Occipital lobe (tissue), 1 donor: ENCODE measurements at regions not wholly inside any gene's neighbourhood (a gene's known extent, or its start where the extent isn't known, plus 50 kb on each side); places are given as distances from the start of the nearest gene placed in this dataset.

Experiments used
- DNase-seq: peaks from one replicate; lab custom pipeline; 2025; lab: John Stamatoyannopoulos, UW

DNA sequence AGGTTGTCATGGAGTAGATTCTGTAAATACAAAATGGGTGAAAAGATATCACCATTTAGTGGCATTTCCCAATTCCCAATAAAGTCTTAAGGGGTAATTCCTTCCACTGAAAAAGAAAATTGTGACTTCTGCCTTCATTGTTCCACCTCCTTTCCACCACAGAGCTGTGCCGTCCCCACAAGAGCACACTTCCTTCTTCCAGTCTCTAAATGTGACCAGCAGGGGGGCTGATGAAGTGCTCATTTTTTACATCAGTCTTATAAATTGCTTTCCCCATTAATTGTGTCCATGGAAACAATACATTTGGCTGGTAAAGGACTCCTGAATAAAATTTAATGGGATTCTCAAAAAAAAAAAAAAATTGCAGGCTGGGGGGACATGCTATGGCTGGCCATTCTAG, 260.8 kb upstream of the PSMD7 start:
- no peak for DNase-seq

DNA sequence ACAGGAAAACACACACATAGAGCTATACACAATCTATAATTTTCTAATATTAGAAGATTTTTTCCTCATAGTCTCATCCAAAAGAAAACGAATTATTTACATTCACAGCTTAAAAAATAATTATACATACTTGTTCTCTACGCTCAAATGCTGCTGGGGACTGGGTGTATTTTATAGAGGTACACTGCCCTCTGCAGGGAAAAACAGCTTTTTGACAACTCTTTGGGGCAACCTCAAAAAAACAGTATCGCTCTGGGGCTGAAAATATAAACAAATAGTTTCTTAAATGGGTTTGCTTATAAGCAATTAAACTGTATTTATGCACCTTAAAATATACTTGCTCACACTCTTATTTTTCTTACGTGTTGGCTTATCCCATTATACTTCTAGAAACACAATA, 261.8 kb upstream of the PSMD7 start:
- DNase-seq = no peak

DNA sequence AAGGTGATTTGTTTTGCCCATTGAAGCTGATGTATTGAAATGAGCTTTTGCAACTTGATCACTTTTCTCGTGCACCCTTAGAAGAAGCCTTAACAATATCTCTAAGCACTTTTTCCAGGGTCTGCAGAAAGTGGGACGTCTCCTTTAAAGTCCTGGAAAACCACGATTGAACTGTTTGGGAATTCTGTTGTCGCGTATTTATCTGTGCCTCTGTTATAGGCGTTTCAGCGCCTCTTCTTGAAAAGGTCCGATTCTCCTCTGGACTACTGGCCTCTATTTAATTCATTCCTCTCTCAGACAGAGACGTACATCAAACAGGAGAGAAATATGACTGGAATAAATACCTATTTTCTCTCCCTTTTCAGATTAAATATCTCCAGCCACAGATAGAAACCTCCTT, 262.4 kb upstream of the PSMD7 start:
- DNase-seq = no peak

DNA sequence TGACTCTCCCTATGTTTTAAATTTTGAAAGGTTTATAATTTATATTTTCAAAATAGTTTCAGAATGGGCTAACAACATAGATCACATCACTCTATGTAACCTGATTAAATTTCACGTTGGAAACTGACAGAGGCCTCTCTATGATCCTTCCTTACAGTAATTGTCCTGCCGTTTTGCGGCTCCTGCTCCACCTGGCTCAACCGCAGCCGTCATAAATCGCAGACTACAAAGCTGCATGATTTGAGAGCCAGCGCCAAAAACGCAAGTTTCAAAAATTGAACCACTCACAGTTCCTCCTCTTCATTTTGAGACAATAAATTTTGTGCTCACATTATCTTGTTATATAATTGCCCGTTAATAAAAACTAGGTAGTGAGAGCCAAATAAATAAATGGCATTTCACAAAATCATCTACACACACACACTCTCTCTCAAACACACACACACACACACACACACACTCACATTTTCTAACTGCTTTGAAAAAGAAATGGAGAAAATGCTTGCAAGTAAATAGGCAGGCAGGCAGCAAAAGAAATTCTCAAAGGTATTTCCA, 263.1 kb upstream of the PSMD7 start:
- no peak for DNase-seq

DNA sequence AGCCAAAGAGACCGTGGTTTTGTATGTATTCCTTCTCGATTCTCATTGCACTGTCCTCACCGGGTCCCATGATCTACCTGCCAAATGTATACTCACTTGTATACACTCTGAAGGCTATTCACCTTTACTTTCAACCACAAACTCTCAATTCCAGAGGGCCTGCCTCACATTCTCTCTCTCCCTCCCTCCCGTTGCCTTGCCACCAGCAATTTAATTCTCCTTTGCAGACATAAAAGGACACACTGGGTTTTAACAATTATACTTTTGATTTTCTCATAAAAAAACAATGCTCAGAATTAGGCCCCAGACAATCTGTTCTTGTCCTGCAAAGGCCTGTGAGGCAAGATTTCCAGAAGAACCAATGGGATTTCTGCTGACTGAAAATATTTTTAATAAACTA, 265.1 kb upstream of the PSMD7 start:
- no peak for DNase-seq

DNA sequence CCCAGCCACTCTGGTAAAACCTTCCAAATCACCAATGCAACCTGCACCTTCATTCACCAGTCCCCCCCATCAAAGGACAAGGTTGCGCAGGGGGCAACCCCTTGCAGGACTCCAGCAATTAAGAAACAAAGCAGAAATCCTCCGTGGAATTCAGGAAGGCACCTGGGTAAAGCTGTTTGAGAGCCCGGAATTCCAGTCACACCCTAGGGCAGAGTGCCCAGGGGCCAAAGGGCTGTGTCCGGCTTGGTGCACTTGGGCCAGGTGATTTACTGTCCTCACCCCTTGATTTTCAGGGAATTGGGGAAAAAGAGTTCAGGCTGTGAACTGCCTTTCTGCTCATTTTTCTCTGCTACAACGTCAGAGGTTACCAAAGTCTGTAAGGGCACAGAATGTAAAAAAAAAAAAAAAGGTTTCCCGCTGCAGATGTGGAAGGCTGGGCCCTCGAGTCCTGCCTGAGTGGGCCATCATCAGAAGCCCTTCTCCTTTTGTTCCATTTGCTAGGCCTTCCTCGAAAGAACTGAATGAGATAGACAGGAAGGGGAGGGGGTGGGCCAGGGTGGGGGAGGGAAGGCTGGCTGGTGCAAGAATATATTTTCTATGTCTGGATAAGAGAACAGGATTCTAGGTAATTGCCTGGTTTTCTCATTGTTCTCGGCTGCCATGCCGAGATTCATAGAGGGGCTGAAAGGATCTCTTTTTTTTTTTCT, 266.5 kb upstream of the PSMD7 start:
- no peak for DNase-seq

DNA sequence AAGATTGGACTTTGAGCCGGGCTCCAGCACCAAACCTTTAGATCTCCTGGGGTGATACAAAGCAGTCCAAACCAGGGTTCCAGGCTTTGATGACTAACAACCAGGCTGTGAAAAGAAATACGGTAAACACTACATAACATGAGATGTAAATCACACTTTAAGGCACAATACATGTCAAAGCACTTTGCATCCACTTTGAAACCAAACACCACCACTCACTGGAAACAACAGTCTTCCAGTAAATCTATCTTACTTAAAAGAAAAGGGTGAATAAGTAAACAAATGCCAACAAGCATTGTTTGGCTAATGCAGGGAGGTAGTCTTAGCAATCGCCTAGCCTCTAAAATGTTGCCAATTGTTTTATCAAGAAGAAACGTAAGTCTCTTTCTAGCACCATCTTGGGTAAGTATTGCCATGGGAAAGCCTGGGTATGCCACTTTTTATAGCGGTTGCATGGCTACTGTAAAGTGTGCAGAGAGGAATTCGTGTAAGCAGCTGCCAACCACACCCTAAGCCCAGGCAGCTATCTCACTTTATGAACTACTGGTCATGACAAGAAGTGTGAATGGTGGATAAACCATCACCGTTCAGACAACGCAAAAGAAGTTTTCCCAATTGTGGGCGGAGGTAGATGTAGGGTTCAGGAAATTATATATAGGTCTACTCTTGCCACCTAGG, 267.4 kb upstream of the PSMD7 start:
- DNase-seq = no peak

DNA sequence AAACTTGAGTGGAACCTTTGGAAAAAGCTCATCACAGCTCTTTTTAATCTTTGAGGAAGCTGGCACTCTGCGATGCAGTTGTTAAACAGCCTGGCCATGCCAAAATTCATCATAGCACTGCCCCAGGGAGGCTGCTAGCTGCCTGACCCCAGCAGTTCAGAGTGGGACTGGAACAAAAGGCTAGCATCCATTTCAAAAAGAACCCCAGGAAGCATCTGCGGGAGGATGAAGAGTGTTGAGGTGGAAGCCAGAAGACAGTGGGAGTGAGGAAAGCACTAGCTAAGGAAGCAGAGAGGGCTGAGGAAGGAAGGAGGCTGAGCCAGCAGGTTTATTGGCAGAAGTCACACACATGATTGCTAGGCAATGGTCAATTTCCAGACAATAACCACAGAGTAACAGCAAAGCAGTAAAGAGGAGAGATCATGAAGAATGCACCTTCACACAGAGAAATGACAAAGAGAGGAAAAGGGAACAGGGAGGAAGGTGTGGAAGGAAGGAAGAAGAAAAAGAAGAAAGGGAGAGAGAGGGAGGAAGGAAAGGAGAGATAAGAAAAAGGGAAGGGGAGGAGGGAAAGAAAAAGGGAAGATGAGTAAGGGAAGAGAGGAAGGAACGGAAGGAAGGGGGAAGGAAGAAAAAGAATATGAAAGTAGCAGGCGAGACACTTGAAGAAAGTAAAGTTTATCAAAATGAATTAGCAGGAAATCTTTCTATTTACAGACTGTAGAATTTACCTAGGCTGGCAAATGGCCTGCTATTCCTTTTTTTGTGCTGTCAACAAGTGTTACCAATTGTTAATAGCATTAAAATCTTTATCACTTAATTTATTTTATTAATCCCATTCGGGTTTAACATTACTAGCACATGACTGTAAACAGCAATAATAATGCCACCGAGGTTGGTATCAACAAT, 270.0 kb upstream of the PSMD7 start:
- no peak for DNase-seq

DNA sequence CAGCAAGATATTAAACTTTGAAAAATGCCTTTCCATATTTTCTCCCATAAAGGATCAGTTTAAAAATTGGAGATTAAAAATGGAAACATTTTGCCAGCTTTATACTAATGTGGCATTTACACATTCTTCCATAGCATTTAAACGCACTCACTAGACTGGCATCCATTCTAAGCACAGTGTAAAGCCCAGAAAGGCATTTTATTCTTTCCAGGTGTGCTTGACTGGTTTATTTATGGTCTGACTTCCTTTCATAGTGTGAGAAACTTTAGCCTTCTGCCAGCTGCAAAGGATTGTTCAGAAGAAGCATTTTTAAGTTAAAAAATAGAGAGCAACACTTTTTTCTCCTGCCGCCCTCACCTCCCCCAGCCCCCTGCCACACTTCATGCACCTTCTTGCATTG, 271.7 kb upstream of the PSMD7 start:
- no peak for DNase-seq

DNA sequence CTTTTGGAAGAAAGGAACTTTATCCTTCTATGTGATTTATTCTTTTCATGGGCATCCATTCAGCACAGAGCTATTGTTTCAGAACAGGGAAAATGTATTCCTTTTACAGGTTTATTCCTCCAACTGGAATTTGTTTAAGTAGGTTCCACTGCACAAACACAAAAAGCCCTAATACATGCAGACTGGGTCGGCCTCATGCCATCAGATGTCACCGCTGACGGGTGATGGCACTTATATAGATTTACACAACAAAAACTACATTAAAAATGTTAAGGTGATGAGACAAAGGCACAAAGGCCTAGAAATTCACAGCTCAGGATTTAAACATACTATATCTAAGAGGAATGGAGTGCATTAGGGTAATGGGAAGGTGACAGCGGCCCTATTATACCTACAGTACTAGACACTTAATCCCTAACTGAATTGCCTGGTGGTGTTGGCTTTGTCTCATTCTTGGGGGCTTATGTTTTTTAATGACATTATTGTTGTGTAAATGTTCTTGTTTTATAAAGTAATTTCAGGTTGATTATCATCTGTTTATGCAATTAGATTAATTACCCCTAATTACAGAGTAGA, 276.4 kb upstream of the PSMD7 start:
- DNase-seq = no peak

DNA sequence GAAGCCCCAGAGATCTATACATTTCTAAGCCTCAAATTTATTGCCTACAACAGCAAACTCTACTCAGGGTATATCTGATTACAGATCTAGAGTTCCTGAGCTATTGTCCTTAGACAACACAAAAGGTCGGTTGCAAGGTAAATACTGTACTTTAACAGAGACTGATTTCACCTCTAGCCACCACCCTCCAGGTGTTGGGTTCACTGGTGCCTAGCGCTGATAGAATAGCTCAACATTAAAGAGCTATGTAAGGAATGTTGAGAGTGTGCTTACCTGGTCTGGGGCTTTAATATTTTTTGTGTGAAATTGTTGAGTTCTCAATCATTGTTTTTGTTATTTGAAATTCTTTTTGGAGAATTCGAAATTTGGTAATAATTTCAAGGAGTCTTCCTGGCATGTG, 277.0 kb upstream of the PSMD7 start:
- no peak for DNase-seq

DNA sequence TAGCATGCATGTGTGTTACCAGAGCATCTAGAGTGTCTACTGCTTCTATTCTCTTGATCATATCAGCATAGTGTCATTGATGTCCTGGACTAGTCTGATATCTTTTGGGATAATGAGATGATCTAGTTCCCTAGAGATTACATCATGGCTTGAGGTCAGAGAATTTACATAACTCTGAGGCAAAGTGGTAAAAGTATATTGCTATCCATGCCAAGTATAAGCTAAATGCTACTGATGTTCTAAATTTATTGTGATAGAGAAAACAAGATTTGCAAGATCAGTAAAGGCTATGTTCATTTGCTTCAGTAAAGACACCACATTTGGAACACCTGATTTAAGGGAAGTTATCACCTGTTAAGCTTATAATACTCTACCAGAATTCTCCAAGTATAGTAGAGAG, 280.7 kb upstream of the PSMD7 start:
- DNase-seq = no peak

DNA sequence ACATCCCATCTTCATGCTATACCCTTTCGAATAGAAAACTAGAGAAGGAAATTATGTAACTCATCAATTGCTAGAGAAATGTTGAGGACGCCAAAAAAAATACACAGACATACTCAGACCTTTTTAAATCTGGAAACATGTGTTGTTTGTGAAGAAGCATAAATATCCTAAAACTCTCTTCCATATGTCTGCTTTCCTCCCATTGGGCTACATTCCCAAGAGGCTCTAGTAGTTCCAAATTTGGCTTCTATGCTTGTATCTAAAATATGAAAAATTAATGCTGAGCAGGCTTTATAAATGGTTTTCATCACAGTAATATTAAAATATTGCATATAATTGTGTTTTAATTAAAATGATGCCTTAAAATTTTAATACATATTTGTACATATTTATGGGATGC, 297.9 kb upstream of the PSMD7 start:
- DNase-seq = no peak

DNA sequence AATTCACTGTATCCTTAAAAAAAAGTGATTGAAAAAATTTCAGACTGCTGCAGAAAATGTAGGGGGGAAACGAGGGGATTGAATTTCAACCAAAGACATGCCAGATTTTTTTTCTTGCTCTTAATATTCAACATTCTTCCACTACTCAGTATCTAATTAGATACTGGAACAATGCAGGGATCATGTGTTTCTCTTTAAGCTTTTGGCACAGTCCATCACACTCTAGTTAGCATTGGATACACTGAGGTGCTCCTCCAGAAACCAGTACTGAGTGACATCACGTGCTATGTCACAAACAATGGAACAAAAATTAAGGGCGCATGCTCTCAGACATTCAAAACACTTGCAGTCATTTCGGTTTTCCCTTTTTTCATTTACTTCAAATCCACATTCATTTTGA, 298.6 kb upstream of the PSMD7 start:
- DNase-seq = no peak

DNA sequence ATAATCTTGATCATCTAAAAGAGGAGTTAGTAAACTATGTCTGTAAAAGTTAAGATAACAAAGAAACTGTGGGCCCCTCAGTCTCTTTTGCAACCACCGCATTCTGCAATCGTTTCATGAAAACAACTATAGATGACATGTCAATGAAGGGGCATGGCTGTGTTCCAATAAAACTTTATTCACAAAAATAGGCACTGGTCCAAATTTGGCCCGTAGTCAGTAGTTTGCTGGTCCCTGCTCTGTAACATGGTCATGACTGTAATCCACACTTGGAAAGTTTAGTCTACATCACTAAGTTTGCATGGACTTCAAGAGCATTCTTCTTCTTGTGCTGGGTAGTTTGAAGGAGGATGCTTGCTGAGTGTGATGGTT, 299.3 kb upstream of the PSMD7 start:
- no peak for DNase-seq

DNA sequence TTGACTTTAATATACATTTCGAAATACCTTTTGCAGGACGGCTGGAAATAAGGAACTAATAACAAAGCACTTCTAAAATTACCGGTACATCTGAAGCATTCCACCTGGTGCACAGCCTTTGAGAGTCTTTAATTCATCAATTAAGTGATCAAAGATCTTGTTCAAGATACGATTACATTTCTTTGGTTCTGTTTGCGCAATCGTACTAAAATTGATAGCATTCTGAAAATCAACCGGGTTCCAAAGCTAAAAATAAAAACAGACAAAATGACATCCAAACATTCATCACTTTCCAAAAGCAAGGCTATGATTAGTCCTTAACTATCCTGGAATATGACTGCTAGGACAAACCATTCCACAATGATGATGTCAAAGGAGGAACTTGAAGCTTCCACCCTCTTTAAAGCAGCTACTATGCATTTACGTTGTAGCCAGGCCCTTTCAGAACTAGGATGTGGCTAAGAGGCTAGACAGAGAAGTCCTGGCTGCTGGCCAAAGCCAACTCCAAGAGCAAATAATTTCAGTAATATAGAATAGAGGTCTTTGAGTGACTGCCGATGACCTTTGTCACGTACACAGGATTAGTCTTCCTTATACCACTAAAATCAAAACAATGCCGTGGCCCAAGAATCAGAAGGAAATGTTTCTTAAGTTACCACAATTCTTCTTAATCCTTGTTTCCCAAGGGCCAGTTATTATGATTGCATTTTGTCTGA, 299.8 kb upstream of the PSMD7 start:
- DNase-seq = no peak

DNA sequence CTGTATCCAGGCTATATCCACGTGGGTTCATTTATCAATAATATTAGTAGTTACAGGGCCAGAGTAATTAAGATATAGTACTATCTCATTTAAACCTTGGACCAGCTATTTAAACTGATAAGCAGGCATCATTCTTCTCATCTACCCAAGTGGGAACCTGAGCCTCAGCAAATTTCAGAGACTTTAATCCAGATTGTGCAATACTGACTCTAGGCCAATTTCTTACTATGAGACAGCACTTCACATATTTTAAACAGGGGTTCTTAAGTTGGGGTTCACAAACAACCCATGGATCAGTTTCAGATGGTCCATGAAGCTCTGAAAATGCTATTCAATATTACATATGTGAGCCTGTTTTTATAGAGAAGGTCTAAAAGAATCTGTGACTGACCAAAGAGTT, 302.7 kb upstream of the PSMD7 start:
- no peak for DNase-seq

DNA sequence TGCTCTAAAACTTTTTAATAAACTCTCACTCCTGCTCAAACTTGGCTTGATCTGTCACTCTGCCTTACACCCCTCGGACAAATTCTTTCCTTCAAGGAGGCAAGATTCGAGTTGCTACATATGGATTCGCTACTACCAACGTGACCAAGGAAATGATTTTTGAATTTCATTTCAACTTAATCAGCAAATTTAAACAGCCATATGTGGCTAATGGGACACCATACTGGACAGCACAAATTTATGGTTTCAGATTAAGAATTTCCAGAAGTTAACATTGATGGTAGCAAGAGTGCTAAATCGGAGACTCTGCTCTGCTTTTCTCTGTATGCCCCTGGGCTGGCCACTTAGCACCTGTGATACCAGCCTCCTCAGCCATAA, 318.2 kb upstream of the PSMD7 start:
- no peak for DNase-seq

DNA sequence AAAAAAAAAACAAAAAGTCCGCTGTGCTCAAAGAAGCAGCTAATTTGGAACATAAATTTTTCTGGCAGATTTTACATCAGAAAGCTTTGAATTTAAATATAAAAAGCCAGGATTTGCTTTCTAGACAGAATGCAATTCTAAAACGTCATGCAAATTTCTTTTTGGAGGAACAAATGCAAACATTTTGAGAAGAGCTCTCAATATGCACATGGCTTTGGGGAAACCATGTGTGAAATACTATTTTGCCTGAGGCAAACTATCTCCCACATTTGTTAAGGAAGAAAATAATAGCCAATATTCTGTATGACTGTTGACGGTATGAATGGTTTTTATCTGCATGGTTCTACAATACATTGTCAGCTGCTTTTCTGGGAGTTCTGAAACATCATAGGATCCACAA, 320.0 kb upstream of the PSMD7 start:
- no peak for DNase-seq

DNA sequence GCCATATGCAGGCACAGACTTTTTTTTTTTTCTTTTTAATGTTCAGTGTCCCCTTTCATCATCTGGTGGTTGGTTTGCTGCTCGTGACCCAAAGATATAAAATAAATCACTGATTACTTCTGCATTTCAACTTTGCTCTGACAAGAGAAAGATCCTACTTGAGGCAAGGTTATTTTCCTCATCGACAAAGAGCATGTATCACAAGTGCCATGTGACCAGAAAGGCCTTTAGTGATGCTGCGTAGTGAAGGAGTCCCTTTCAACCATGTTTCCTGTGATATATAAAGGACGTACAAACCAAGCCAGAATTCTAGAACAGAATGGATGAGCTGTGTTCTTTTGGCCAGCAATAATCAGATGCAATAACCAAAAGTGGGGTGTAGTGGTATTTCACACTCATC, 323.4 kb upstream of the PSMD7 start:
- DNase-seq = no peak

DNA sequence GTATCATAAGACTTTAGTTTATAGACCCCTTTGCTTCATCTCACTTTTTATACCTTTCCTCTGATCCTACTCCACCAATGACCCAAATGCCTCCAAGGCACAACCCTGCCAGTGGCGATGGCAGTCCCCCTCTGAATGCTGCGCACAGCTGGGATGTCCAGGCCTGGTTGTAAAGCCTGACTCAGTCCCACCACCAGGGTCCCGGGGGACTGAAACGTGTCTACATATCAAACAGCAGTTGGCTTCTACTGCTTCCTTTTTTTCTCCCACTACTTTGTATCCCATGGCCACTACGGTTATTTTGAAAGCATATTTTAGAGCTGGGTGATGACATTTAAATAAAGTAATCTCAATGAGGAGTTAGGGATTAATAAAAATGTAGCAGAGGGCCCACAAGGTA, 329.8 kb upstream of the PSMD7 start:
- DNase-seq = no peak
